Cardiac septum (tissue), 1 donor: ENCODE measurements at regions not wholly inside any gene's neighbourhood (a gene's known extent, or its start where the extent isn't known, plus 50 kb on each side); places are given as distances from the start of the nearest gene placed in this dataset.
A peak's percentile ranks its signal among the peaks of the same experiment; 100 is the strongest.
"Not testable (repeated sequence)": the region's sequence is repeated elsewhere in the genome, so short reads cannot be mapped to it uniquely, and the experiment has no call there.

Experiments
- DNase-seq: peaks from one replicate; pipeline ENCODE4 v3.0.0-alpha.2; 2020; ENCODE audit warnings: low spot score
- intact Hi-C: fragments of 100-400 bp; cut with DNase I; formaldehyde crosslinking; loops from one replicate; pipeline ENCODE4 v1.14.0; 2022
- donor health status: DM: no; HTN: no; CAD: no.

DNA sequence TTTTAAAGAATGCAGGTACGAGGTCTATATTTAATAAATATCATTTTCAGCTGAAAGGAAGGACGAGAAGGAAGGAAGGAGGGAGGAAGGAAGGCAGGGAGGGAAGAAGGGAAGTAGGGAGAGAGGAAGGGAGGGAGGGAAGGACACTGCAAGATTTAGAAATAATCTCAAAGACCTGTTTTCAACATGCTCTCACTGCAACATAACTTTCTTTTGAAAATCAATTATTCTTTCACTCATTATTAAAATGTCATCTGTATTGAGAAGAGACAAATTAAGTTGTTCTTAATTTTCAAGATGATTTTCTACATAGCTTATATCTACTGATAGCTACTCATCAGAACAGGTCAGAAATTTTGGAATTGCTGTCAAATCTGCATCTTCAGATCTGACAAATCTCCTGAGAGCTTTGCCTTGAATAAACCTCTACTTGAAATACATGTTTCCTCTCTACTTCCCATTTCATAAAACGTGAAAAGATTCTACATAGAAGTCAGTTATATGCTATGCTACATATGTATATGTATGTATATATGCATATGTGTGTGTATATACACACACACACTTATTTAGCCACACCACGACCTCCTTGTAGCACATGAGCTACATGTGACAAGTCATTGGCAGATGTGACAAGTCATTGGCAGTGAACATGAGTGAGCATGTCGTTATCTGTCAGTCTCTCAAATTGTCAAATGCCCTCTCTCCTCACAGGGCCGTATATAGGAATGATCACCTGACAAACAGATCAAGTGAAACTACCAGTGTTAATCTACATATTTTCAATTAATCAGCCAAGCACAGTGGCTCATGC, 241.6 kb downstream of the LY86 start:
- intact Hi-C loops: no loop called here
- DNase-seq: no peak

DNA sequence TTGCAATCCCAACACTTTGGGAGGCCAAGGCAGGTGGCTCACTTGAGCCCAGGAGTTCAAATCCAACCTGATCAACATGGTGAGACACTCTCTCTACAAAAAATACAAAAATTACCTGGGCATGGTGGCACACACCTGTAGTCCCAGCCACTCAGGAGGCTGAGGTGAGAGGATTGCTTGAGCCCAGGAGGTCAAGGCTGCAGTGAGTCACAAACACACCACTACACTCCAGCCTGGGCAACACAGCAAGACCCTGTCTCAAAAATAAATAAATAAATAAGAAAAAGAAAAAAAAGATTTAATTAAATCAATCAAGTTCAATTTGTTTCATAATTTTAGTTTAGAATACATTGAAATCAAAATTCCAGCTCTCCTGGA, 242.2 kb downstream of the LY86 start:
- DNase-seq, intact Hi-C loops: not testable (repeated sequence)

DNA sequence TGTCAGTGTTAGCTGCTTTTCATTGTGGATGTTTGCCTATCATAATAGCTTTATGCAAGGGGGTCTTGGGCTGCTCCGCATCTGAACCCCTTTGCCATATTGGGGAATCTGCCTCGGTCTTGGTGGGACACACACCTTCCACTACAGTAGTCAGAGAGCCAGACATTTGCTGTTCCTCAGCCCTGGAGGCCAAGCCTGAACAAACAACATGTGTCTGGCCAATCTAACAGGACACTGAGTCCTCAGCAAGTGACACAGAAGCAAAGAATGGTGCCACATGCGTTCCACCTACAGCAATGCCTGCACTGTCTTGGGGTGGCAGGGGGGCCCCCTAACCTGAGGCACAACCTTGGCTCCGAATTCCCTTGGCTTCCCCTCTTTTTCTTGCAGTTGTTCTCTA, 243.9 kb downstream of the LY86 start:
- intact Hi-C loops: no loop called here
- DNase-seq: no peak

DNA sequence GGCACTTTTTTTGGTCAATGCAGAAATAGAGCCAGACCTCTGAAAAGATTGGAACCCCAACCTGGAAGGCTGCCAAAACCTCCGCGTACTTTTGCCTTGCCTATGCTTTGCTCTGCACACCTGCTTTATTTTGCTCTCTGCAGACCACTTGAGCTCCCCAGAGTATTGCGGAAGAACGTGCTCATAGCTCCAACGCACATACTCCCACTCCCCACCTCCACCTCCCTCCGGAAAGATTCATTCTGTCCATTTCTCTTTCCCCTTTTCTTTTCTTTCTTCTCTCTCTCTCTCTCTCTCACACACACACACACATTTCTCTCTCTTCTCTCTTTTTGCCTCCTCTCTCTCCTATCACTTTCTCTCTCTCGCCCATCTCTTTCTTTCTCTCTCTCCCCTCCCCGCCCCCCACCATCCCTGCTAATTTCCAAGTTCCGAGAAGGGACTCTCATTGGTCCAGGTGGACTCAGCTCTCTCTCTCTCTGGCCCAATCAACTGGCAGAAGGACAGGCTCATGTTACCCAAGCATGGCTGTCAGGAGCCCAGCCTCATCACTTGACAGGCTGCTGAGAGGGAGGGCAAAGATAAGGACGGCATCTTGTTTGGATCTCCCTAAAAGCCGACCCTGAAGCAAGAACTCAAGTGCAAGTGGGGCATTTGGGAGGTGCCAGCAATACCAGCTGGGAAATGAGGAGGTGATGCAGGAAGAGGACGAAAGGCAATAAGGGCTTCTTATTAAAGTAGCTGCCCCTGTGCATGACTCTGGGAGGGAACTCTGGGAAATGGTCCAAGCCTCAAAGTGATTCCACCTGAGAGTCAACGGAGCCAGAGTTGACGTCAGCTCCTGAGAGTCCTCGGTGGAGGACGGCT, 246.1 kb downstream of the LY86 start:
- intact Hi-C loops: no loop called here
- DNase-seq: no peak

DNA sequence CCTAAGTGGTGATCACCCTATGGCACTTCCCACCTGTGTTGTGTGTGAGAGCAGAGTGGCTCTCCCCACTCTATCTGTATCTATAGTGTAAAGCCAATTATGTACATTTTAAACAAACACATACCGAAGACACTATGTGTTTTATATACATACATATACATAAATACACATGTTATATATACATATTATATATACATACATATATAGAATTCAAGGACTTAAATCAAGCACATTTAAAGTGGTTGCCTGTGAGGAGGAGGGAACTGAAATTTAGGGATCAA, 246.6 kb downstream of the LY86 start:
- DNase-seq: no peak
- intact Hi-C loops: no loop called here

DNA sequence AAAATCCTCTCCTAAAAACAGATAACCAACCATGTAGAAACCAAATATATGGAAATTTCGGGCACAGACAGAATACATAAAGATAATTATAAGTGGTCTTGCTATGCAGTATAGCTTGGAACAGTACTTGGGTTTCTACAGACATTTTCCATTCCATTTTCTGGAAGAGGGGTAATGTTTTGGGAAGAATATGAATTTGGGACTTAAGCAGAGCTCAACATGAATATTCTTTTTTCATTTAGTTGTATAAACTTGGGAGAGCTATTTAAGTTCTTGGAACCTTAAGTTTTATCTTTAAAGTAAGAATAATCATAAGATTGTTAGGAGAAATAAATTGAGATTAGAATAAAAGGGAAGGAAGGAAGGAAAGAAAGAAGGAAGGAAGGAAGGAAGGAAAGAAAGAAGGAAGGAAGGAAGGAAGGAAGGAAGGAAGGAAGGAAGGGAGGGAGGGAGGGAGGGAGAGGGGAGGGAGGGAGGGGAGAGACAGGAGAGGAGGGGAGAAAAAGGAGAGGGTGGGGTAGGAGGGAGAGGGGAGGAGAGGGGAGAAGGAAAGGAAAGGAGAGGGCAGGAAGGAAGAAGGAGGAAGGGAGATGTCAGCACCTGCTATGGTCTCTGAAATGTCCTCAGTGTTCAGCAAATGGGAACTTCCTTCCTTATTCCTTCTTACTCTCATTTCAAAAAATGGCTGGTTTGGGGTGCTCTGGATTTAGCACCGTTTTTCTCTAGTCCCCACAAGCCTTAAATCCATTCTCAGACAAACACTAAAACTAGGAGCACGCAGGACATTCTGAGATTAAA, 248.3 kb downstream of the LY86 start:
- intact Hi-C loops: no loop called here
- no peak for DNase-seq

DNA sequence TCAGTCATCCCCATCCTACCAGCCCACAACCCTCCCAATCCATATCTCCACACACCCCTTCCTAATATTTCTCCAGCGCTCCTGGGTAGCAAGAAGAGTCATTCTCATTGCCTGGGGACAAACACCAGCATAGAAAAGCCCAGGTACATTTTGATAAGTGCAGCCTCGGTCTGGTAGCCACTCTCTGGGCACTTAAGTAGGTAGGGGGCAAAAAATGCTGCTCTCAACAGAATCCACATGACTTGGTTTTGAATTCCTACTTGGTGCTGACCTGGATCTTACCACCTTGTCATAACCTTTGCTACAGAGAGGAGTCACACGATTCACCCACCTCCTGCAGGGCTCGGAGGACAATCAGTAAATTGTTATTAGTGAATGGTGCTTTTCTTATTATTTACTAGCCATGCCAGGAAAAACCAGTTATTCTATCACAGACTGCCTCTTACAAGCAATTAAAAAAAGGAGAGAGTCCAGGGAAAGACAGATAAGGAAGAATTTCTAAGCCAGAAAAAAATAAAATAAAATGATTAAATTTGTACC, 249.1 kb downstream of the LY86 start:
- intact Hi-C loops: no loop called here
- no peak for DNase-seq

DNA sequence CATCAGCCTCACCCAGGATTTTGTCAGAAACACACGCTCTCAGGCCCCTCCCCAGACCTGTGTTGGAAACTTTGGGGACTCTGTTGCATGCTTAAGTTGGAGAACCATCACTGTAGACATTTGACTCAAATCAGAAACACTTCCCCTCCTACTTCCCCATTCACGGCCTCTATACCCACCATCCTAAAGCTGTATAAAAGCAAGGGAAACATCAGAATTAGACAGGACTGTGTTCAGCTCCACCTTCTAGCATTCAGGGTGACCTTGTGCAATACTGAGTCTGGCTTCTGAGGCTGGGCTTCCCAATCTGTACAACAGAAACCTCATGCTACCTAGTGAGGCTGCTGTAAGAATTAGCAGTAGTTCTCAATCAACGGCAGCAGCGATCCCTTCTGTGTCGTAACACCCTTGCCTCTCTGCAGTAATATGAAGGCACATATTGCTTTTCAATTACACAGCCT, 252.3 kb downstream of the LY86 start:
- DNase-seq: no peak
- intact Hi-C loops: no loop called here

DNA sequence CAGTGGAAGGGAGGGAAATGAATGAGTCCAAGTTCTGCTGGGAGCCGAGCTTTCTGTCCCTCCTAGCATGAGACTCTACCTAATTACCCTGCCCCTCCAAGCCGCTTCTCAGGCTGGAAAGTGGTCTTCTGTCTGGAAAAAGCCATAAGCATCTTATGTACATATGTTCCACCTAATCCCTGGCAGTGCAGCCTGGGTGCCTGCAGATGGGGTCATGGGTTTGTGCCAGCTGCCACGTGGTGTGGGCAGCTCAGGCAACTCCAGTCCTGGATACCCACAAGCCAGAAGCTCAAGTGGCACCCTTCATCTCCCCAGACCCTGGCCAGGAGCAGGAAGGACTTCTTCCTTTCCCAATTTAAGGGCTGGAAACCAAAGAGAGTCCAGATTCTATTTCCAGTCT, 253.1 kb downstream of the LY86 start:
- intact Hi-C loops: no loop called here

DNA sequence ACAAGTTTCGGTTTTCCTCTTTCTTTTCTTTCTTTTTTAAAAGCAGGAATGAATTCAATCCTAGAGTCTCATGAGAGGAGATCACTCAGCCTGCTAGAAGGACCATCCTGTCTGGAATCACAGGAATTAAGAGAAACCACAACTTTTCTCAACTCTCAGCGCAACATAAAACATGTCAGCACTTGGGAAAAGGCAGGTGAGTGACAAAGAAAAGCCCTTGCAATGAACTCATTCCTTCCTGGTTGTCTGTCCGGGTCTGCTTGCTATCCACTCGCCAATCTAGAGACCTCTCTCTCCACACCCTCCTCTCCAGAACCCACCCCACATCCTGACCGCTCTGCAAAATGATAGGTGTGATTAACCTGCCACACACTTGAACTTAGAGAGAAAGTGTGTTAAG, 253.8 kb downstream of the LY86 start:
- no peak for DNase-seq
- intact Hi-C loops: no loop called here

More for the DNA sequence above, 253.1 kb downstream of the LY86 start:
- DNase-seq: no peak

DNA sequence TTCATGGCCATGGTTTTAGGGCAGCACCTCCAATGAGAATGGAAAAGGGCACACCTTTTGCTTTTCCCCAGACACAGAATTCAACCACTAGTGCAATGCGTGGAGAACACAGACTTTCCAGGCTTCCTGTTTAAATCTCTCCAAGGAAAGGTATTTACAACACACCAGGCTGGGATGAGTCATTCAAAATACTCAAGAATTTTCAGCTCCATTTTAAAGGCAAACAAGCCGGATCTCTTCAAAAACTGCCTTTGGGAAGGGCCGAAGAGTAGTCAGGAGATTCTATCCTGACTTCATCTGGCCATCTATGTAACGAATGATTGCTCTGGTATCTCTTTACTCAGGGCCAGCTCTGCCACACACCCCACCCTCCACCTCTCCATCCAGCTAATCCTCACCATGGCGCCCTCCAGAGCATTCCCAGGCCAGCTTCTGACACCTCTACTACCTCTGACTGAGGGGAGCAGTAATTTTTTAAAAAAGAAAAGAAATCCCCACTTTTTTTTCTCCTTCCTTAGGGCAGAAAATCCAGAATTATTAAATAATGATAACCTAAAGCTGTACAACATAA, 254.6 kb downstream of the LY86 start:
- DNase-seq: no peak
- intact Hi-C loops: no loop called here

DNA sequence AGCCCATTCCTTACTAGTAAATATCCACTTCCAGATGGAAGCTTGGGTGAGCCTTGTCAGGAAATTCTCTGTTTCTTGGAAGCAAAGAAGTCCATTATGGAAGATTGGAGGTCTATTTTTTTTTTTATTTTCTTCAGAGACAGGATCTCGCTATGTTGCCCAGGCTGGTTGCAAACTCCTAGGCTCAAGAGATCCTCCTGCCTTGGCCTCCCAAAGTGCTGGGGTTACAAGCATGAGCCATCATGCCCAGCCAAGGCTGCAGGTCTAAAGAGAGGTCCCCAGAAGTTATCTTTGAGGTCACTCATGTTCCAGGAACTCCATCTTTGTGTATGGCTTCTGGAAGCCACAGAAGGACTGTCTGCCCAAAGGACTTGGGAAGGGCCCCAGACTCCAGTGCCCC, 255.3 kb downstream of the LY86 start:
- intact Hi-C loops: no loop called here
- DNase-seq: no peak

DNA sequence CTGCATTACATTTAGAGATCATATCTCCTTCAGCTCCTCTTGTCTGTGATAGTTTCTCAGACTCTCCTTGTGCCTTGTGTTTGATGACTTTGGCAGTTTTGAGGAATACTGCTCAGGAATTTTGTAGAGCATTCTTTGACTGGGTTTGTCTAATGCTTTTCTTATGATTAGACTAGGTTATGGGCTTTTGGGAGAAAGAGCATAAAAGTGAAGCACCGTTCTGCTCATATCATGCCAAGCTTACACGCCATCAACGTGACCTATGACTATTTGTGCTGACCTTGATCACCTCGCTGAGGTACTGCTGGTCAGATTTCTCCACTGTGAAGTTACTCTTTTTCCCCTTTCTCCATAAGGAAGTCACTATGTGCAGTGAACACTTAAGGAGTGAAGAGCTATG, 256.0 kb downstream of the LY86 start:
- intact Hi-C loops: no loop called here
- DNase-seq: no peak

DNA sequence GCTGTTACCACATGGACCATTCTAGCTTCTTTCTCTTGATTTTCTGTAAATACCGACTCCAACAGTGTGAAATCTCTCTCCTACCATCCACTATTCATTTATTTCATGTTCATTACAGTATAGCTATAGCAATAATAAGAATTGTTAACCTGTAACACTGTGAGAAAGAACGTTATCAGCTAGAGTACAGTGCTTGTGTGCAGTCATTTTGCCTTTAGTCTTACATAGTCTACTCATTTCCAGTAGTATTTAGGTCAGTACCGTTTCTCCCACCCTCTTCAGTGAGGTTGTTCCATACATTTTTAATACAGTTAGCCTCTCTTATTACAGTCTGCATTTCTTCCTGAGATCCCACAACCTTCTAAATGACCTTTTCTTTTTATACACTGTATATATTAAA, 257.1 kb downstream of the LY86 start:
- no peak for DNase-seq
- intact Hi-C loops: no loop called here

DNA sequence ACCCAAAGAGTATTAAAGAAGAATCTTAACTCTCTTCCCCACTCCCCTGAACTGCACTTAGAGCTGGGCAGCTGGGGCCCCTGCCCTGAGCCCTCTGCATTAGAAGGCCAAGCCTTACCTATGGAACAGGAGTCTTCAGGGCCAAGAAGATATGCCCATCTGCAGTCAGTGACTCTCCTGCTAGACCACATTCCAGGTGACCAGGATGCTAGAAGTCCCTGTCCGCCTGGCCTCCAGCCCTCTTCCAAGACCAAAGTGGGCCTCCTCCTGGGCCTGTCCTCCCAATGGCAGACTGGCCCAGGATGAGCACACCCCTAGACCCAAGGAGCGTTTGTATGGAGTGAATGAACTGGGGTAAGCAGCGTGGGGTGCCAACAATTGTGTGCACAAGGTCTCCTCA, 259.1 kb downstream of the LY86 start:
- DNase-seq: no peak
- intact Hi-C loops: no loop called here

DNA sequence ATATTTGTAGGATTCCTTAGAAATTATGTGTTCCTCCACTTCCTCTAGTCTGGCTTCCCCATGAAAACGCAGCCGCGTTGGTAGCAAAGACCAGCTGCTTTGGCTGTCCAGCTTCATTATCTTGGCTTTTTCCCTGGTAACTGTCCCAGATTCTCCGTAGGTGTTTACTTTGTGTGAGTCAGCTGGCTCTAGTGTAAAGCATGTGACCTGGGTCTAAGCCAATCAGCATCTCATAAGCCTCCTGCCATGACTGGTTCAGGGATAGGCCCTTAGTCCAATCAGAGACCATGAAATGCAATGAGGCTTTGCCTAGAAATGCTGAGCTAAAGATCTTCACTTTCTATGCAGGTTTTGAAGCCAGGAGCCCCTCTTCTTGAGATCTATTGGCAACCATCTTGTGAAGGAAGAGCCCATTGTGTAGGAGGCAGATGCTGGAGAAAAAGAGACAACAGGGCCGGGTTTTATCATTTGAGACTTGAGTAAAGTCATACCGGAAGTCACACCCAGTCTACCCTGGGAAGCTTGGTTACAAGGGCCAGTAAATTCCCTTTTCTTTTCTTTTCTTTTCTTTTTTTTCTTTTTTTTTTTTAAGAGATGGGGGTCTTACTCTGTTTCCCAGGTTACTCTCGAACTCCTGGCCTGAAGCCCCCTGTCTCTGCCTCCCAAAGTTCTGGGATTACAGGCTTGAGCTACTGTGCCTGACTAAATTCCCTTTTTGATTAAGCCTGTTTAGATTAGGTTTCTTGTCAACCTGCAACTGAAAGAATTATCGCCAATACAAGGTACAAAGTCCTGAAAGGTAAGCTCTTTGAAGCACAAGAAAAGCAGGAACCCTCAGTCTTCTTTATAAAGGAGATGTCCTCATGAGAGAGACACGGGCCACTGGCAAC, 256.5 kb upstream of the RREB1 start:
- no peak for DNase-seq
- intact Hi-C loops: no loop called here

DNA sequence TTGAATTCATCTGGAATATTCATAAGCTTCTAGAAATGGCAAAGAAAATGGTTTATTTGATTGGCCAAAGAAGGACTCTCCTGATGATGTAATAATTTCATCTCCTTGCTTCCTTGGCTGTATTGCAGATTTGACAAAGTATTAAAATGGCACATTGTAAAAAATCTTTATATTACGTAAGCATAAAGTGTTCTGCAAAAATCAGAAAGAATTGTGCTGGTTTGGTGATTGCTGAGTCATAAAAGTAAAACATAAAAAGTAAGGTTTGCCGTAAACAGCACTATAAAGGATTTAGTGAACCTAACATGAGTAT, 255.9 kb upstream of the RREB1 start:
- intact Hi-C loops: no loop called here
- DNase-seq: no peak

DNA sequence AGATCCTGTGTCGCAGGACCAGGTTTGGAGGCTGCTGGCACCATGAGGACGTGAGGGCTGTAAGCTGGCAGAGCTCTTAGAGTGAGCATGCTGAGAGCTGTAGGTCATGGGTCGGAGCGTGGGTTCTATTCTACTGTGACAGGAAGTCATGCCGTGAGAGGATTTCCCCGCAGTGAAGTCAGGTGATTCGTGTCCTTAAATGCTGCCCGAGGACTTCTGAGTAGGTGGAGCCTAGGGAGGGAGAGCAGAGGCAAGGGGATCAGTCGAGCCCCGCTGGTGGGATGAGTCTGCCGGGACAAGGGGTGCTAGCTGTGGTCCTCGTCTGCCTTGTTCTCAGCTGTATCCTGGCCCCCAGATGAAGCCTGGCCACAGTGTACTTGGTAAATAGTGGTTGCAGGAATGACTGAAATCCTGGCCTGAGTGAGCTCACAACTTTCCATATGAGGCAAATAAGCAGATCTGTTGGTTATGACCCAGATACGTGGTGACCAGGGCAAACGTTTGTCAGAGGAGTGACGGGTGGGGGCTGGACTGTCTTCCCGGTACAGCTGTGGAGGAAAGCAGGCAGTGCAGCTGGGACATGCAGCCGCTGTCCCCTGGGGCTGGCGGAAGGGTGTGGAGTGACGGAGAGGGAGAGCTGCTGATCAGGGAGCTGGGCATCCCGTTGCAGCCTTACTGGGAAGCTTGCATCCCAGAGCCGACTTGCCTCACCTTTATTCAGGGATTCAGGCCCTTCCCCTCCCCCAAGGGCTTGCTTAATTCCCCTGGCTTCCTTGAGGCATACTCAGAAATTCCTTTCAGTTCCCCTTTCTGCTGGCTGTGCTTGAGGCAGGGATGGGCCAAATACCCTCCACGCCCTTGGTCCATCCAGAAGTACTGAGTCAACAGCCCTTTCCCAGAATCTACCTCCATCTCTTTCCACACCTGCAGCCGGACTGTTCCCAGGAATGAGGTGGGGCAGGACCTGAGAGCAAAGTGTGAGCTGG, 250.9 kb upstream of the RREB1 start:
- peak; percentile 77 for DNase-seq
- intact Hi-C loops: no loop called here
